K562 (cell line): ENCODE measurements at regions not wholly inside any gene's neighbourhood (a gene's known extent, or its start where the extent isn't known, plus 50 kb on each side); places are given as distances from the start of the nearest gene placed in this dataset.

ENCODE experiments used
- ATAC-seq: fragments of 200-7000 bp; cut with Tn5 transposase; 3 replicates; pipeline ENCODE4 v1.9.1; 2020; ENCODE audit warnings: moderate library complexity
- BruUV-seq: library from RNA; stranded (reverse); fragments of 400-500 nt; replicated peaks from 2 replicates; lab custom pipeline; 2021; lab: Mats Ljungman, UMichigan
- CTCF ChIA-PET: fragments of 300-600 bp; formaldehyde crosslinking; extraction: SDS; loops from one replicate; lab custom pipeline; 2021; ENCODE audit warnings: low intra/inter-chr PET ratio; lab: Yijun Ruan, JAX
- POLR2A ChIA-PET: fragments of 300-600, 350-650 bp; sonication (Branson Sonifier 250); formaldehyde crosslinking; extraction: SDS; loops from one replicate; lab custom pipeline; 2021; ENCODE audit warnings: antibody characterized with exemption, inconsistent platforms; lab: Yijun Ruan, JAX
- DNase-seq, 4 experiments: peaks; one replicate each; pipeline versions ENCODE4 v3.0.0 to v3.0.0-alpha.2; 2011 to 2018; ENCODE audit warnings: low spot score in 3 of 4, mixed read lengths in 3 of 4; ENCODE audit errors: extremely low read depth in 1 of 4
- FAIRE-seq: peaks from 2 replicates; lab custom pipeline; 2011; peaks lifted over from hg19 to GRCh38; lab: Jason Lieb, UNC
- H2AFZ ChIP-seq: 2 replicates; pipeline ENCODE4 v1.6.0; 2011; ENCODE audit warnings: low read depth, low read length, control low read depth, inconsistent platforms
- H3K27ac ChIP-seq: fragments of 200-600 bp; 3 replicates; pipeline ENCODE4 v1.8.0; 2011; ENCODE audit warnings: low read depth, mild to moderate bottlenecking, control low read depth, inconsistent platforms, low read length, moderate library complexity, mixed read lengths; ENCODE audit errors: extremely low read depth
- H3K27me3 ChIP-seq, 2 experiments: fragments of 300-600 bp in 1 of 2; 2 replicates in 1 of 2; 3 replicates in 1 of 2; pipeline versions ENCODE4 v1.6.0 to v1.8.0; 2011; ENCODE audit warnings: inconsistent platforms in 2 of 2, low read length in 2 of 2, mild to moderate bottlenecking in 1 of 2, mixed read lengths in 1 of 2, moderate library complexity in 1 of 2; ENCODE audit not compliant: control insufficient read depth in 2 of 2, insufficient read depth in 2 of 2
- H3K36me3 ChIP-seq: fragments of 300-600 bp; 3 replicates; pipeline ENCODE4 v1.8.0; 2011; ENCODE audit warnings: mild to moderate bottlenecking, low read length, inconsistent platforms; ENCODE audit not compliant: control insufficient read depth, insufficient read depth
- H3K4me1 ChIP-seq, 2 experiments: fragments of 200-600 bp in 1 of 2; replicated peaks in 1 of 2; 2 replicates in 1 of 2; 3 replicates in 1 of 2; pipeline versions ENCODE4 v1.5.1 to v1.8.0; 2011; ENCODE audit warnings: inconsistent platforms in 2 of 2, low read length in 2 of 2, mild to moderate bottlenecking in 1 of 2, mixed read lengths in 1 of 2, moderate library complexity in 1 of 2; ENCODE audit not compliant: control insufficient read depth in 2 of 2, insufficient read depth in 2 of 2
- H3K4me2 ChIP-seq: 2 replicates; pipeline ENCODE4 v1.6.1; 2011; ENCODE audit warnings: low read length, control low read depth, inconsistent platforms, mixed read lengths; ENCODE audit not compliant: insufficient read depth
- H3K4me3 ChIP-seq: fragments of 200-600 bp; sonication (generic), shearing (Covaris generic); 2 replicates; pipeline ENCODE4 v1.5.1; 2016; ENCODE audit warnings: control low read depth, inconsistent platforms
- H3K79me2 ChIP-seq: fragments of 200-600 bp; 3 replicates; pipeline ENCODE4 v1.8.0; 2011; ENCODE audit warnings: low read length, inconsistent platforms; ENCODE audit not compliant: control insufficient read depth, insufficient read depth
- H3K9ac ChIP-seq, 2 experiments: 2 replicates each; pipeline versions ENCODE4 v1.6.0 to v1.6.1; 2011; ENCODE audit warnings: low read depth in 2 of 2, low read length in 2 of 2, control low read depth in 1 of 2, inconsistent platforms in 1 of 2, mild to moderate bottlenecking in 1 of 2, mixed read lengths in 1 of 2; ENCODE audit not compliant: insufficient read depth in 1 of 2
- H3K9me1 ChIP-seq: one replicate; pipeline ENCODE4 v1.6.0; 2011; ENCODE audit warnings: inconsistent platforms, mild to moderate bottlenecking, low read length, moderate library complexity; ENCODE audit not compliant: control insufficient read depth, insufficient read depth
- H3K9me3 ChIP-seq: replicated peaks from 2 replicates; pipeline ENCODE4 v1.5.1; 2011; ENCODE audit warnings: low read depth, low read length, inconsistent platforms; ENCODE audit not compliant: control insufficient read depth, insufficient read depth
- H4K20me1 ChIP-seq: replicated peaks from 2 replicates; pipeline ENCODE4 v1.6.1; 2011; ENCODE audit warnings: low read length, inconsistent platforms, mixed read lengths; ENCODE audit not compliant: control insufficient read depth, insufficient read depth
- C11orf30 ChIP-seq: fragments of 450-650 bp; IDR thresholded peaks from 2 replicates; pipeline ENCODE4 v1.6.1; 2016; ENCODE audit warnings: low read depth, mild to moderate bottlenecking
- CBFA2T2 ChIP-seq: fragments of 450-650 bp; conservative IDR thresholded peaks from 2 replicates; pipeline ENCODE4 v1.6.1; 2017; ENCODE audit warnings: mild to moderate bottlenecking
- CBFA2T3 ChIP-seq: fragments of 450-650 bp; IDR thresholded peaks from 2 replicates; pipeline ENCODE4 v1.6.1; 2017
- MAFF ChIP-seq: IDR thresholded peaks from 2 replicates; pipeline ENCODE4 v1.6.1; 2012; ENCODE audit warnings: low read length, improper control_type of control experiment
- MAFG ChIP-seq: fragments of 450-650 bp; conservative IDR thresholded peaks from 2 replicates; pipeline ENCODE4 v1.6.1; 2016; ENCODE audit warnings: missing genetic modification characterization, missing compliant biosample characterization
- MEIS2 ChIP-seq: fragments of 450-650 bp; IDR thresholded peaks from 2 replicates; pipeline ENCODE4 v1.6.1; 2014; ENCODE audit warnings: mild to moderate bottlenecking; ENCODE audit not compliant: partially characterized antibody
- NFE2 ChIP-seq: IDR thresholded peaks from 2 replicates; pipeline ENCODE4 v1.6.1; 2014; ENCODE audit warnings: antibody characterized with exemption, low read depth
- NR2C2 ChIP-seq, 2 experiments: fragments of 200-800 bp in 1 of 2; sonication (Bioruptor generic) in 1 of 2; sonication (generic) in 1 of 2; formaldehyde crosslinking in 1 of 2; IDR thresholded peaks; 2 replicates each; pipeline versions ENCODE4 v1.6.1 to v1.8.0; 2016 to 2022; ENCODE audit warnings: mild to moderate bottlenecking in 1 of 2, missing compliant biosample characterization in 1 of 2, missing genetic modification characterization in 1 of 2, missing genetic modification reagents in 1 of 2
- ZNF316 ChIP-seq: fragments of 450-650 bp; IDR thresholded peaks from 2 replicates; pipeline ENCODE4 v1.6.1; 2016
- WGBS: fragments of 100-300 bp; shearing (Covaris generic); methylation state at CpG from one replicate; pipeline ENCODE4 v1.1.6; 2016; ENCODE audit warnings: low coverage, mixed read lengths; ENCODE audit not compliant: insufficient coverage; ENCODE audit errors: missing lambda C conversion rate; 5-methylcytosine and 5-hydroxymethylcytosine counted together
- in situ Hi-C: fragments of 300-500 bp; cut with MboI; formaldehyde crosslinking; loops from 4 replicates; pipeline ENCODE4 v1.15.0; 2018; ENCODE audit warnings: inconsistent platforms, mixed read lengths
- intact Hi-C: fragments of 100-400 bp; cut with micrococcal nuclease; formaldehyde crosslinking; loops from 2 replicates; pipeline ENCODE4 v1.14.2; 2022
- TF ChIP-seq, protein P1 (sequence below): IDR thresholded peaks from 2 replicates; pipeline ENCODE4 v1.6.1; 2012; ENCODE audit warnings: low read depth, low read length, improper control_type of control experiment, borderline replicate concordance
- TF ChIP-seq, protein P2 (sequence below), 2 experiments: IDR thresholded peaks in 1 of 2; conservative IDR thresholded peaks in 1 of 2; 2 replicates each; pipeline ENCODE4 v1.6.1; 2016; ENCODE audit warnings: low read depth in 2 of 2, mild to moderate bottlenecking in 1 of 2, missing compliant biosample characterization in 1 of 2, missing genetic modification characterization in 1 of 2, moderate library complexity in 1 of 2
- TF ChIP-seq, protein P3 (sequence below): fragments of 250-450 bp; sonication (Bioruptor Pico); IDR thresholded peaks from 2 replicates; pipeline ENCODE4 v1.8.0; 2021; ENCODE audit warnings: mild to moderate bottlenecking, moderate library complexity
- TF ChIP-seq, protein P4 (sequence below): fragments of 150-350 bp; conservative IDR thresholded peaks from 2 replicates; pipeline ENCODE4 v1.6.1; 2014; ENCODE audit warnings: low read length

DNA sequence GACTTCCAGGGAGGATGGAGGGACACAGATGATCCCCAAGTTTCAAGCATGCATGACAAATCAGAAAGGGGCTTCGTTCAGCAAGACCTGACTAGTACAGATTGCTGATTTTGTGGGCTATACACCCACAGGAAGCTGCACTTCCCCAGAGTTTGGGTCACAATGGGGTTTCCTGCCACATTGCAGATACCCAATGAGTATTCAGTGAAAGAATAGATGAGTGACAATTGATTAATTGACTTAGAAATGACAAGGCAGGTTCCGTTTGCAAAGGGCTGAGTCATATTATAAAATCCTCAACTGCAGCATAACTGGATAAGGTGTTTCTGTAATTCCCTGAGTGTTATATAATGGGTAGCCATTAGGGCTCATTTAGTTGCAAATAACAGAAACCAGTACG, 146.6 kb upstream of the TBL1X start:
- in situ Hi-C loops, result no loop called here
- H3K9me1 ChIP-seq, result no peaks in the 10 kb centered on the region
- FAIRE-seq, result no peak
- no TSS peak for BruUV-seq
- ChIA-PET POLR2A (no interaction called here), CTCF (no interaction called here)
- 7% methylated on average over 3 of the region's 3 CpGs for WGBS
- no peak overlapping the region for H2AFZ ChIP-seq
- H3K4me2 ChIP-seq, result no peak overlapping the region
- intact Hi-C loops, result no loop called here
- DNase-seq, result peak in 1 of 4 experiments; percentile 9
- no peak overlapping the region for H3K27ac ChIP-seq
- H3K9ac ChIP-seq, result no peak overlapping the region
- H4K20me1 ChIP-seq, result no peaks in the 10 kb centered on the region
- H3K4me3 ChIP-seq, result no peak overlapping the region
- no peaks in the 10 kb centered on the region for H3K79me2 ChIP-seq
- no peaks in the 10 kb centered on the region for H3K36me3 ChIP-seq
- peaks cover 2 to 3% of the 10 kb centered on the region in 2 experiments; a peak in 2 of 5 replicates for H3K4me1 ChIP-seq
- peak; percentile 52; the same call in 2 of the 3 replicates for ATAC-seq
- no peaks in the 10 kb centered on the region for H3K9me3 ChIP-seq
- no peaks in the 10 kb centered on the region for H3K27me3 ChIP-seq
- TF ChIP-seq, protein P1, sequence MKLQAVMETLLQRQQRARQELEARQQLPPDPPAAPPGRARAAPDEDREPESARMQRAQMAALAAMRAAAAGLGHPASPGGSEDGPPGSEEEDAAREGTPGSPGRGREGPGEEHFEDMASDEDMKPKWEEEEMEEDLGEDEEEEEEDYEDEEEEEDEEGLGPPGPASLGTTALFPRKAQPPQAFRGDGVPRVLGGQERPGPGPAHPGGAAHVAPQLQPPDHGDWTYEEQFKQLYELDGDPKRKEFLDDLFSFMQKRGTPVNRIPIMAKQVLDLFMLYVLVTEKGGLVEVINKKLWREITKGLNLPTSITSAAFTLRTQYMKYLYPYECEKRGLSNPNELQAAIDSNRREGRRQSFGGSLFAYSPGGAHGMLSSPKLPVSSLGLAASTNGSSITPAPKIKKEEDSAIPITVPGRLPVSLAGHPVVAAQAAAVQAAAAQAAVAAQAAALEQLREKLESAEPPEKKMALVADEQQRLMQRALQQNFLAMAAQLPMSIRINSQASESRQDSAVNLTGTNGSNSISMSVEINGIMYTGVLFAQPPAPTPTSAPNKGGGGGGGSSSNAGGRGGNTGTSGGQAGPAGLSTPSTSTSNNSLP, result no peak
- peak; percentile 74 for TF ChIP-seq MAFG (tag)
- TF ChIP-seq CBFA2T2, result 0 out of 2 replicates have a peak, but pooled peaks have one; percentile 3
- TF ChIP-seq MAFF, result 0 out of 2 replicates have a peak, but pooled peaks have one; percentile 21
- TF ChIP-seq, protein P2, sequence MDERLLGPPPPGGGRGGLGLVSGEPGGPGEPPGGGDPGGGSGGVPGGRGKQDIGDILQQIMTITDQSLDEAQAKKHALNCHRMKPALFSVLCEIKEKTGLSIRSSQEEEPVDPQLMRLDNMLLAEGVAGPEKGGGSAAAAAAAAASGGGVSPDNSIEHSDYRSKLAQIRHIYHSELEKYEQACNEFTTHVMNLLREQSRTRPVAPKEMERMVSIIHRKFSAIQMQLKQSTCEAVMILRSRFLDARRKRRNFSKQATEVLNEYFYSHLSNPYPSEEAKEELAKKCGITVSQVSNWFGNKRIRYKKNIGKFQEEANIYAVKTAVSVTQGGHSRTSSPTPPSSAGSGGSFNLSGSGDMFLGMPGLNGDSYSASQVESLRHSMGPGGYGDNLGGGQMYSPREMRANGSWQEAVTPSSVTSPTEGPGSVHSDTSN (CRISPR knock-in tag; IDR thresholded peaks at IDR 0.05; ENCODE audit: low read depth), result no peak
- TF ChIP-seq, protein P2 (tag; conservative IDR thresholded peaks at IDR 0.05; ENCODE audit: low read depth), result peak; percentile 85
- TF ChIP-seq, protein P3, sequence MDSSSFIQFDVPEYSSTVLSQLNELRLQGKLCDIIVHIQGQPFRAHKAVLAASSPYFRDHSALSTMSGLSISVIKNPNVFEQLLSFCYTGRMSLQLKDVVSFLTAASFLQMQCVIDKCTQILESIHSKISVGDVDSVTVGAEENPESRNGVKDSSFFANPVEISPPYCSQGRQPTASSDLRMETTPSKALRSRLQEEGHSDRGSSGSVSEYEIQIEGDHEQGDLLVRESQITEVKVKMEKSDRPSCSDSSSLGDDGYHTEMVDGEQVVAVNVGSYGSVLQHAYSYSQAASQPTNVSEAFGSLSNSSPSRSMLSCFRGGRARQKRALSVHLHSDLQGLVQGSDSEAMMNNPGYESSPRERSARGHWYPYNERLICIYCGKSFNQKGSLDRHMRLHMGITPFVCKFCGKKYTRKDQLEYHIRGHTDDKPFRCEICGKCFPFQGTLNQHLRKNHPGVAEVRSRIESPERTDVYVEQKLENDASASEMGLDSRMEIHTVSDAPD, result no peak
- peak; percentile 66 for TF ChIP-seq C11orf30
- TF ChIP-seq MEIS2, result peak; percentile 94
- TF ChIP-seq CBFA2T3, result peak; percentile 21; the same call in 1 of the 2 replicates
- TF ChIP-seq NFE2, result peak; percentile 82
- peak; percentile 86 for TF ChIP-seq ZNF316
- TF ChIP-seq, protein P4, sequence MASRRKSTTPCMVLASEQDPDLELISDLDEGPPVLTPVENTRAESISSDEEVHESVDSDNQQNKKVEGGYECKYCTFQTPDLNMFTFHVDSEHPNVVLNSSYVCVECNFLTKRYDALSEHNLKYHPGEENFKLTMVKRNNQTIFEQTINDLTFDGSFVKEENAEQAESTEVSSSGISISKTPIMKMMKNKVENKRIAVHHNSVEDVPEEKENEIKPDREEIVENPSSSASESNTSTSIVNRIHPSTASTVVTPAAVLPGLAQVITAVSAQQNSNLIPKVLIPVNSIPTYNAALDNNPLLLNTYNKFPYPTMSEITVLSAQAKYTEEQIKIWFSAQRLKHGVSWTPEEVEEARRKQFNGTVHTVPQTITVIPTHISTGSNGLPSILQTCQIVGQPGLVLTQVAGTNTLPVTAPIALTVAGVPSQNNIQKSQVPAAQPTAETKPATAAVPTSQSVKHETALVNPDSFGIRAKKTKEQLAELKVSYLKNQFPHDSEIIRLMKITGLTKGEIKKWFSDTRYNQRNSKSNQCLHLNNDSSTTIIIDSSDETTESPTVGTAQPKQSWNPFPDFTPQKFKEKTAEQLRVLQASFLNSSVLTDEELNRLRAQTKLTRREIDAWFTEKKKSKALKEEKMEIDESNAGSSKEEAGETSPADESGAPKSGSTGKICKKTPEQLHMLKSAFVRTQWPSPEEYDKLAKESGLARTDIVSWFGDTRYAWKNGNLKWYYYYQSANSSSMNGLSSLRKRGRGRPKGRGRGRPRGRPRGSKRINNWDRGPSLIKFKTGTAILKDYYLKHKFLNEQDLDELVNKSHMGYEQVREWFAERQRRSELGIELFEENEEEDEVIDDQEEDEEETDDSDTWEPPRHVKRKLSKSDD, result no peak
- TF ChIP-seq NR2C2 (CRISPR knock-in tag; IDR thresholded peaks at IDR 0.05), result no peak
- TF ChIP-seq NR2C2 (tag; IDR thresholded peaks at IDR 0.05), result no peak
